PC-3 (cell line): ENCODE measurements at regions not wholly inside any gene's neighbourhood (a gene's known extent, or its start where the extent isn't known, plus 50 kb on each side); places are given as distances from the start of the nearest gene placed in this dataset.

Experiments
- EZH2 ChIP-seq: fragments of 300-600 bp; sonication (generic); IDR thresholded peaks from one replicate; pipeline ENCODE4 v1.6.1; 2017; ENCODE audit warnings: antibody characterized with exemption, mild to moderate bottlenecking, low read length; ENCODE audit not compliant: unreplicated experiment
- EZH2phosphoT487 ChIP-seq: fragments of 300-600 bp; sonication (generic); IDR thresholded peaks from 2 replicates; pipeline ENCODE4 v1.6.1; 2018; ENCODE audit warnings: mild to moderate bottlenecking, antibody characterized with exemption, low read length, borderline replicate concordance
- TF ChIP-seq, protein P1 (sequence below): fragments of 300-600 bp; sonication (generic); conservative IDR thresholded peaks from 2 replicates; pipeline ENCODE4 v1.5.1; 2017; ENCODE audit warnings: antibody characterized with exemption, low read depth, mild to moderate bottlenecking, low read length

DNA sequence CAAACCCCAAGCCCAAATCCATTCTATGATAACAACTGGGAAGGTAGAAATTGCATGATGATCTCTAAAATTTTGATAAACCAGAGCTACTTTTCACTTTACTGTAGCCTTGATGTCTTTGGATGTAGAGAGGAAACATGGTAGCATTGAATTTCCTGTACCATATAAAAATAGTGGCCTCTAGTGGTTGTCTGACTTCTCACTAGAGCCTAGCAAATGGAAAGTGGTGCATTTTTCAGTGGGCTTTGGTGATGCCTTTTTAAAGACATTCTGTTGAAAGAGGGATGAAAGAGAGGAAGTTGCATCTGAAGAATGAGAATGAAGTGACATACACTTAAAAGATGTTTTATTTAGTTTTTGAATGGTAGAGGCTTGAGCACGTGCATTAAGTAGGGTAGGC is 662.2 kb downstream of the XIRP2 start:
- TF ChIP-seq, protein P1, sequence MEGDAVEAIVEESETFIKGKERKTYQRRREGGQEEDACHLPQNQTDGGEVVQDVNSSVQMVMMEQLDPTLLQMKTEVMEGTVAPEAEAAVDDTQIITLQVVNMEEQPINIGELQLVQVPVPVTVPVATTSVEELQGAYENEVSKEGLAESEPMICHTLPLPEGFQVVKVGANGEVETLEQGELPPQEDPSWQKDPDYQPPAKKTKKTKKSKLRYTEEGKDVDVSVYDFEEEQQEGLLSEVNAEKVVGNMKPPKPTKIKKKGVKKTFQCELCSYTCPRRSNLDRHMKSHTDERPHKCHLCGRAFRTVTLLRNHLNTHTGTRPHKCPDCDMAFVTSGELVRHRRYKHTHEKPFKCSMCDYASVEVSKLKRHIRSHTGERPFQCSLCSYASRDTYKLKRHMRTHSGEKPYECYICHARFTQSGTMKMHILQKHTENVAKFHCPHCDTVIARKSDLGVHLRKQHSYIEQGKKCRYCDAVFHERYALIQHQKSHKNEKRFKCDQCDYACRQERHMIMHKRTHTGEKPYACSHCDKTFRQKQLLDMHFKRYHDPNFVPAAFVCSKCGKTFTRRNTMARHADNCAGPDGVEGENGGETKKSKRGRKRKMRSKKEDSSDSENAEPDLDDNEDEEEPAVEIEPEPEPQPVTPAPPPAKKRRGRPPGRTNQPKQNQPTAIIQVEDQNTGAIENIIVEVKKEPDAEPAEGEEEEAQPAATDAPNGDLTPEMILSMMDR: peak; percentile 78
- TF ChIP-seq EZH2 (no peak), EZH2phosphoT487 (no peak)
